Neutrophil (primary cell): ENCODE measurements at regions not wholly inside any gene's neighbourhood (a gene's known extent, or its start where the extent isn't known, plus 50 kb on each side); places are given as distances from the start of the nearest gene placed in this dataset.
"Not testable (repeated sequence)": the region's sequence is repeated elsewhere in the genome, so short reads cannot be mapped to it uniquely, and the experiment has no call there.

ENCODE experiments used
- H3K27ac ChIP-seq: fragments of 200-600 bp; sonication (generic); 2 replicates; pipeline ENCODE4 v1.5.1; 2016; ENCODE audit warnings: mild to moderate bottlenecking, moderate library complexity
- H3K27me3 ChIP-seq: fragments of 200-600 bp; sonication (generic); 2 replicates; pipeline ENCODE4 v1.6.0; 2016; ENCODE audit warnings: mild to moderate bottlenecking
- H3K36me3 ChIP-seq: fragments of 200-600 bp; sonication (generic); 2 replicates; pipeline ENCODE4 v1.5.1; 2017
- H3K4me1 ChIP-seq, 2 experiments: fragments of 200-600 bp in 1 of 2; sonication (generic) in 1 of 2; 1 replicate in 1 of 2; 2 replicates in 1 of 2; pipeline versions ENCODE4 v1.5.1 to v1.6.1; 2013 to 2016; ENCODE audit warnings: low read depth in 1 of 2, low read length in 1 of 2, mild to moderate bottlenecking in 1 of 2, moderate library complexity in 1 of 2; ENCODE audit not compliant: control insufficient read depth in 1 of 2, insufficient read depth in 1 of 2
- H3K4me3 ChIP-seq, 2 experiments: fragments of 200-600 bp in 1 of 2; sonication (generic) in 1 of 2; 1 replicate in 1 of 2; 2 replicates in 1 of 2; pipeline ENCODE4 v1.5.1; 2013 to 2016; ENCODE audit warnings: low read depth in 1 of 2, low read length in 1 of 2, mild to moderate bottlenecking in 1 of 2, moderate library complexity in 1 of 2
- H3K9me3 ChIP-seq: fragments of 200-600 bp; sonication (generic); 2 replicates; pipeline ENCODE4 v1.5.1; 2016
- TF ChIP-seq, protein P1 (sequence below): fragments of 200-600 bp; sonication (generic); IDR thresholded peaks from 2 replicates; pipeline ENCODE4 v1.5.1; 2016; ENCODE audit warnings: antibody characterized with exemption

GRCh38 chr16:65314627-65315008 lies 192.8 kb upstream of the CDH11 start:
- no peaks in the 10 kb centered on the region for H3K36me3 ChIP-seq
- no peak overlapping the region for H3K27ac ChIP-seq
- H3K27me3 ChIP-seq = no peaks in the 10 kb centered on the region
- TF ChIP-seq, protein P1, sequence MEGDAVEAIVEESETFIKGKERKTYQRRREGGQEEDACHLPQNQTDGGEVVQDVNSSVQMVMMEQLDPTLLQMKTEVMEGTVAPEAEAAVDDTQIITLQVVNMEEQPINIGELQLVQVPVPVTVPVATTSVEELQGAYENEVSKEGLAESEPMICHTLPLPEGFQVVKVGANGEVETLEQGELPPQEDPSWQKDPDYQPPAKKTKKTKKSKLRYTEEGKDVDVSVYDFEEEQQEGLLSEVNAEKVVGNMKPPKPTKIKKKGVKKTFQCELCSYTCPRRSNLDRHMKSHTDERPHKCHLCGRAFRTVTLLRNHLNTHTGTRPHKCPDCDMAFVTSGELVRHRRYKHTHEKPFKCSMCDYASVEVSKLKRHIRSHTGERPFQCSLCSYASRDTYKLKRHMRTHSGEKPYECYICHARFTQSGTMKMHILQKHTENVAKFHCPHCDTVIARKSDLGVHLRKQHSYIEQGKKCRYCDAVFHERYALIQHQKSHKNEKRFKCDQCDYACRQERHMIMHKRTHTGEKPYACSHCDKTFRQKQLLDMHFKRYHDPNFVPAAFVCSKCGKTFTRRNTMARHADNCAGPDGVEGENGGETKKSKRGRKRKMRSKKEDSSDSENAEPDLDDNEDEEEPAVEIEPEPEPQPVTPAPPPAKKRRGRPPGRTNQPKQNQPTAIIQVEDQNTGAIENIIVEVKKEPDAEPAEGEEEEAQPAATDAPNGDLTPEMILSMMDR = no peak
- H3K4me1 ChIP-seq = no peaks in the 10 kb centered on the region
- H3K9me3 ChIP-seq = no peaks in the 10 kb centered on the region
- H3K4me3 ChIP-seq = no peak overlapping the region

DNA sequence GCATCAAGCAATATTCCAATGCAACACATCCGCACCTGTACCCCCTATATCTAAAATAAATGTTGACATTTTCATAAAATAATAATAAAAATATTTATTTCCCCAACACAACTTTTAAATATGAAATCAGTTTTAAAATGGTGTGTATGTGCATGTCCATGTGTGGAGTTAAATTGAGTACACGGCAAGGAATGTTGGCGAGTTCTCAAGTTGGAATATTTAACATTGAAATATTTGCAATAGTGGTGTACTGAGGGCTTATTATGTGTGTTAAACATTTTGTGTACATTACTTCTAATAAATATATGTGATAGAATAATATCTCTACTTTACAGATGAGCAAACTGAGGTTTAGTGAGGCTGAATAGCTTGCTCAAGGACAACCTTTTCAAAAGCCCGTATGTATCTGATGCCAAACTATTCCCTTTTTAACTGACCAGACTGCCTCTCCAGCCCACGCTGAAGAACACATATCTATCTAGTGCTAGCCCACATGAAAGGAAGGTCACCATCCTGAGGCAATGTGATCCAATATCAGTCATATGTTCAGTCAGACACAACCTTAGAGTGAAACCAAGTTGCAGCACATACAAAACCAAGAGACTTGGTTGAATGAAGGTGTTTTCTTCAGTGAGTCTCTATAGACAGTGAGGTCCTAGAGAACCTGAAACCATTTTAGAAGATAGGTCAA lies 192.2 kb upstream of the CDH11 start:
- TF ChIP-seq, protein P1 = no peak
- Histone ChIP-seq H3K27ac (no peak overlapping the region), H3K4me1 (no peaks in the 10 kb centered on the region)

DNA sequence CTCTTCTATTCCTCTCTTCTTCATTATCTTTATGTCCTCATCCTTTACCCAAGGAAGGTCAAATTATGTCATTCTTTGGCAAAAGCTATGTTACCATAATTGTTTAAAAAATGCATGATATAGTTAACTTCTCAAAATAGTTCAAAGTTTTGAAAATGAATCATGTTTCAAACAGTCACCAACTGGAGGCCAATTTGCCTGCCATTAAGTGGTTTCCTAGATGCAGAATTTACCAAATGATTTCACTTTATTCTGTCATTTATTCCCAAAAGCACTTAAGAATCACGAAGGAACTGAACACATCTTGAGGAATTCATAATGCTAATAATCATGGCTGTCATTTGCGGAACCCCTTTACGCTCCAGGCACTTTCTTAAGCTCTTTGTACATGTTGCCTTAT lies 190.9 kb upstream of the CDH11 start:
- Histone ChIP-seq H3K27me3 (no peaks in the 10 kb centered on the region), H3K9me3 (no peaks in the 10 kb centered on the region), H3K4me3 (no peak overlapping the region), H3K36me3 (no peaks in the 10 kb centered on the region), H3K4me1 (no peaks in the 10 kb centered on the region), H3K27ac (no peak overlapping the region)
- TF ChIP-seq, protein P1 = no peak

More for the DNA sequence above, 192.2 kb upstream of the CDH11 start:
- no peaks in the 10 kb centered on the region for H3K36me3 ChIP-seq
- no peaks in the 10 kb centered on the region for H3K9me3 ChIP-seq
- H3K4me3 ChIP-seq = no peak overlapping the region
- no peaks in the 10 kb centered on the region for H3K27me3 ChIP-seq

DNA sequence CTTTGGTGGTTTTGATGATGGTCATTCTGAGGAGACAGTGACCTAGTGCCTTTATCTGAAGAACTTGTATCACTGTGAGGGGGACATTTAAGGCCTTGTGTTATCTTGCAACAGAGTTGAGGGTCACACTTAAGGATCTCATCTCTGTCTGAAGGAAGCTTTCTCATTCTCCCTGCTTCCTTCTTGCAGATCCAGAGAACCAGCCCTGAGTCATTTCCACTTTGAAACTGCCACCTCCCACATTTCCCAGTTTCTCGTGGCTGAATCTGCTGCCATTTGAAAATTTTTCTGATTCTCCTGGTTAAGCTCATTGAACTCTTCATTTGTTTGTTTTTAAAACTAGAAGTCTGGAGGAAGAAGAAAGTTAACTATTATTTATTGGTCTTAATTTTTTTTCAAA lies 190.2 kb upstream of the CDH11 start:
- no peaks in the 10 kb centered on the region for H3K9me3 ChIP-seq
- TF ChIP-seq, protein P1 = no peak
- H3K4me1 ChIP-seq = no peaks in the 10 kb centered on the region
- no peak overlapping the region for H3K27ac ChIP-seq
- H3K36me3 ChIP-seq = no peaks in the 10 kb centered on the region
- no peak overlapping the region for H3K4me3 ChIP-seq
- H3K27me3 ChIP-seq = no peaks in the 10 kb centered on the region

DNA sequence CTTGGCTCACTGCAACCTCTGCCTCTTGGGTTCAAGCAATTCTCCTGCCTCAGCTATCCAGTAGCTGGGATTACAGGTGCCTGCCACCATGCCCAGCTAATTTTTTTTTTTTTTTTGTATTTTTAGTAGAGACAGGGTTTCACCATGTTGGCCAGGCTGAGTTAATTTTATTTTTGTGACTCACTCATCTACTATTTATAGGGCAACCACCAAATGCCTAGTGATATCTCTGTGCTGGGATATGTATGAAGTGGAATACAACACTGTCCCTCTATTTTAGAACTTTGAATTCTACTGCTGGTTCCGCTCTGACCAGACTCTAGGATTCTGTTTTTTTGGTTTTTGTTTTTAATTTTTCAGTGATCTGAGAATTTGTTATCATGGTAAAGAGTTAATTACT lies 188.6 kb upstream of the CDH11 start:
- H3K4me1 ChIP-seq, H3K27me3 ChIP-seq: not testable (repeated sequence)

GRCh38 chr16:65309354-65309753 lies 187.5 kb upstream of the CDH11 start:
- Histone ChIP-seq H3K4me1 (no peaks in the 10 kb centered on the region), H3K27ac (no peak overlapping the region), H3K36me3 (no peaks in the 10 kb centered on the region), H3K9me3 (no peaks in the 10 kb centered on the region), H3K4me3 (no peak overlapping the region), H3K27me3 (no peaks in the 10 kb centered on the region)
- TF ChIP-seq, protein P1 = no peak

More for the DNA sequence above, 188.6 kb upstream of the CDH11 start:
- H3K9me3 ChIP-seq, H3K27ac ChIP-seq, H3K4me3 ChIP-seq, H3K36me3 ChIP-seq: not testable (repeated sequence)
